ENCODE measurements at regions not wholly inside any gene's neighbourhood (a gene's known extent, or its start where the extent isn't known, plus 50 kb on each side); places are given as distances from the start of the nearest gene placed in this dataset.

GRCh38 chr3:194860725-194861124, 175.0 kb downstream of the FAM43A start:
- TF ChIP-seq, protein P1, sequence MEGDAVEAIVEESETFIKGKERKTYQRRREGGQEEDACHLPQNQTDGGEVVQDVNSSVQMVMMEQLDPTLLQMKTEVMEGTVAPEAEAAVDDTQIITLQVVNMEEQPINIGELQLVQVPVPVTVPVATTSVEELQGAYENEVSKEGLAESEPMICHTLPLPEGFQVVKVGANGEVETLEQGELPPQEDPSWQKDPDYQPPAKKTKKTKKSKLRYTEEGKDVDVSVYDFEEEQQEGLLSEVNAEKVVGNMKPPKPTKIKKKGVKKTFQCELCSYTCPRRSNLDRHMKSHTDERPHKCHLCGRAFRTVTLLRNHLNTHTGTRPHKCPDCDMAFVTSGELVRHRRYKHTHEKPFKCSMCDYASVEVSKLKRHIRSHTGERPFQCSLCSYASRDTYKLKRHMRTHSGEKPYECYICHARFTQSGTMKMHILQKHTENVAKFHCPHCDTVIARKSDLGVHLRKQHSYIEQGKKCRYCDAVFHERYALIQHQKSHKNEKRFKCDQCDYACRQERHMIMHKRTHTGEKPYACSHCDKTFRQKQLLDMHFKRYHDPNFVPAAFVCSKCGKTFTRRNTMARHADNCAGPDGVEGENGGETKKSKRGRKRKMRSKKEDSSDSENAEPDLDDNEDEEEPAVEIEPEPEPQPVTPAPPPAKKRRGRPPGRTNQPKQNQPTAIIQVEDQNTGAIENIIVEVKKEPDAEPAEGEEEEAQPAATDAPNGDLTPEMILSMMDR (IDR thresholded peaks at IDR 0.05), result no peak
- TF ChIP-seq POLR2AphosphoS5 (IDR thresholded peaks at IDR 0.05), result no peak
